Mesenchymal stem cell (in vitro differentiated cells and primary cell): ENCODE measurements at regions not wholly inside any gene's neighbourhood (a gene's known extent, or its start where the extent isn't known, plus 50 kb on each side); places are given as distances from the start of the nearest gene placed in this dataset.

ENCODE experiments used
- DNase-seq: peaks from one replicate; pipeline ENCODE4 v3.0.0-alpha.2; 2013
- H2AFZ ChIP-seq: one replicate; pipeline ENCODE4 v1.6.1; 2013; ENCODE audit warnings: low read depth, mild to moderate bottlenecking, control low read depth, inconsistent platforms, low read length, moderate library complexity
- H2AK5ac ChIP-seq: 2 replicates; pipeline ENCODE4 v1.6.1; 2013; ENCODE audit warnings: low read length, moderate library complexity, mild to moderate bottlenecking, inconsistent platforms; ENCODE audit not compliant: severe bottlenecking
- H2BK120ac ChIP-seq: one replicate; pipeline ENCODE4 v1.6.1; 2013; ENCODE audit warnings: low read depth, mild to moderate bottlenecking, inconsistent platforms, low read length, moderate library complexity
- H2BK12ac ChIP-seq, 2 experiments: one replicate each; pipeline ENCODE4 v1.6.1; 2013; ENCODE audit warnings: inconsistent platforms in 2 of 2, low read length in 2 of 2, mild to moderate bottlenecking in 2 of 2, moderate library complexity in 2 of 2, control low read depth in 1 of 2
- H2BK15ac ChIP-seq: one replicate; pipeline ENCODE4 v1.6.1; 2013; ENCODE audit warnings: mild to moderate bottlenecking, low read depth, inconsistent platforms; ENCODE audit not compliant: poor library complexity, severe bottlenecking
- H2BK5ac ChIP-seq: 2 replicates; pipeline ENCODE4 v1.6.1; 2013; ENCODE audit warnings: low read depth, mild to moderate bottlenecking, low read length, control low read depth, inconsistent platforms; ENCODE audit not compliant: poor library complexity, severe bottlenecking
- H3K14ac ChIP-seq, 2 experiments: one replicate each; pipeline ENCODE4 v1.6.1; 2013; ENCODE audit warnings: inconsistent platforms in 2 of 2, low read length in 2 of 2, control low read depth in 1 of 2, mild to moderate bottlenecking in 1 of 2, moderate library complexity in 1 of 2
- H3K18ac ChIP-seq, 2 experiments: one replicate each; pipeline ENCODE4 v1.6.1; 2013; ENCODE audit warnings: inconsistent platforms in 2 of 2, low read length in 2 of 2, control low read depth in 1 of 2, low read depth in 1 of 2, mild to moderate bottlenecking in 1 of 2
- H3K23ac ChIP-seq, 2 experiments: one replicate each; pipeline ENCODE4 v1.6.1; 2013; ENCODE audit warnings: inconsistent platforms in 2 of 2, low read length in 2 of 2, mild to moderate bottlenecking in 2 of 2, moderate library complexity in 2 of 2, control low read depth in 1 of 2
- H3K27ac ChIP-seq: 2 replicates; pipeline ENCODE4 v1.5.1; 2013; ENCODE audit warnings: mild to moderate bottlenecking, moderate library complexity, low read length, control low read depth, inconsistent platforms; ENCODE audit not compliant: poor library complexity, severe bottlenecking
- H3K27me3 ChIP-seq, 2 experiments: 2 replicates each; pipeline versions ENCODE4 v1.6.1 to v1.7.0; 2013; ENCODE audit warnings: low read length in 2 of 2, mild to moderate bottlenecking in 2 of 2, moderate library complexity in 2 of 2, control low read depth in 1 of 2, inconsistent platforms in 1 of 2; ENCODE audit not compliant: control insufficient read depth in 1 of 2, insufficient read depth in 1 of 2
- H3K36me3 ChIP-seq, 2 experiments: 2 replicates each; pipeline versions ENCODE4 v1.6.1 to v1.7.0; 2013; ENCODE audit warnings: low read length in 2 of 2, control low read depth in 1 of 2, inconsistent platforms in 1 of 2, low read depth in 1 of 2, mild to moderate bottlenecking in 1 of 2; ENCODE audit not compliant: insufficient read depth in 2 of 2, control insufficient read depth in 1 of 2
- H3K4ac ChIP-seq, 2 experiments: one replicate each; pipeline ENCODE4 v1.6.1; 2013; ENCODE audit warnings: inconsistent platforms in 2 of 2, low read length in 2 of 2, mild to moderate bottlenecking in 2 of 2, moderate library complexity in 2 of 2, control low read depth in 1 of 2, low read depth in 1 of 2
- H3K4me1 ChIP-seq: 2 replicates; pipeline ENCODE4 v1.6.1; 2013; ENCODE audit warnings: low read depth, low read length, control low read depth; ENCODE audit not compliant: control insufficient read depth, insufficient read depth
- H3K4me2 ChIP-seq: 2 replicates; pipeline ENCODE4 v1.6.1; 2013; ENCODE audit warnings: low read length, mild to moderate bottlenecking, inconsistent platforms; ENCODE audit not compliant: poor library complexity, severe bottlenecking
- H3K4me3 ChIP-seq, 2 experiments: 2 replicates each; pipeline versions ENCODE4 v1.5.1 to v1.7.0; 2013; ENCODE audit warnings: low read length in 2 of 2, mild to moderate bottlenecking in 2 of 2, control low read depth in 1 of 2, low read depth in 1 of 2; ENCODE audit not compliant: insufficient read depth in 1 of 2
- H3K79me1 ChIP-seq: replicated peaks from 2 replicates; pipeline ENCODE4 v1.6.1; 2013; ENCODE audit warnings: mild to moderate bottlenecking, control low read depth, low read length, inconsistent platforms; ENCODE audit not compliant: poor library complexity, severe bottlenecking
- H3K9ac ChIP-seq: 2 replicates; pipeline ENCODE4 v1.7.0; 2013; ENCODE audit warnings: mild to moderate bottlenecking, low read length, moderate library complexity
- H3K9me3 ChIP-seq: 2 replicates; pipeline ENCODE4 v1.7.0; 2013; ENCODE audit warnings: mild to moderate bottlenecking, low read length; ENCODE audit not compliant: control insufficient read depth
- H4K8ac ChIP-seq: one replicate; pipeline ENCODE4 v1.6.1; 2013; ENCODE audit warnings: inconsistent platforms, mild to moderate bottlenecking, low read length, moderate library complexity
- H4K91ac ChIP-seq: one replicate; pipeline ENCODE4 v1.6.1; 2013; ENCODE audit warnings: mild to moderate bottlenecking, low read length, inconsistent platforms
- WGBS: methylation state at CpG from one replicate; pipeline ENCODE4 v1.1.7; 2013; ENCODE audit warnings: mixed read lengths; 5-methylcytosine and 5-hydroxymethylcytosine counted together

- Histone ChIP-seq H3K4me3 (no peak overlapping the region), H2BK12ac (no peak overlapping the region), H2AFZ (no peak overlapping the region), H3K23ac (no peak overlapping the region), H3K4me1 (no peaks in the 10 kb centered on the region), H2AK5ac (no peak overlapping the region), H3K79me1 (no peaks in the 10 kb centered on the region), H3K9me3 (no peaks in the 10 kb centered on the region), H4K91ac (no peak overlapping the region), H3K4me2 (no peak overlapping the region), H3K18ac (no peak overlapping the region), H2BK5ac (no peak overlapping the region), H3K27ac (no peak overlapping the region), H3K14ac (no peak overlapping the region), H4K8ac (no peak overlapping the region), H3K36me3 (no peaks in the 10 kb centered on the region), H3K27me3 (no peaks in the 10 kb centered on the region), H3K4ac (no peak overlapping the region), H2BK120ac (no peak overlapping the region), H3K9ac (no peak overlapping the region), H2BK15ac (no peak overlapping the region)
- no peak for DNase-seq
Observed at GRCh38 chr4:125070861-125071260, 243.9 kb upstream of the FAT4 start.

DNA sequence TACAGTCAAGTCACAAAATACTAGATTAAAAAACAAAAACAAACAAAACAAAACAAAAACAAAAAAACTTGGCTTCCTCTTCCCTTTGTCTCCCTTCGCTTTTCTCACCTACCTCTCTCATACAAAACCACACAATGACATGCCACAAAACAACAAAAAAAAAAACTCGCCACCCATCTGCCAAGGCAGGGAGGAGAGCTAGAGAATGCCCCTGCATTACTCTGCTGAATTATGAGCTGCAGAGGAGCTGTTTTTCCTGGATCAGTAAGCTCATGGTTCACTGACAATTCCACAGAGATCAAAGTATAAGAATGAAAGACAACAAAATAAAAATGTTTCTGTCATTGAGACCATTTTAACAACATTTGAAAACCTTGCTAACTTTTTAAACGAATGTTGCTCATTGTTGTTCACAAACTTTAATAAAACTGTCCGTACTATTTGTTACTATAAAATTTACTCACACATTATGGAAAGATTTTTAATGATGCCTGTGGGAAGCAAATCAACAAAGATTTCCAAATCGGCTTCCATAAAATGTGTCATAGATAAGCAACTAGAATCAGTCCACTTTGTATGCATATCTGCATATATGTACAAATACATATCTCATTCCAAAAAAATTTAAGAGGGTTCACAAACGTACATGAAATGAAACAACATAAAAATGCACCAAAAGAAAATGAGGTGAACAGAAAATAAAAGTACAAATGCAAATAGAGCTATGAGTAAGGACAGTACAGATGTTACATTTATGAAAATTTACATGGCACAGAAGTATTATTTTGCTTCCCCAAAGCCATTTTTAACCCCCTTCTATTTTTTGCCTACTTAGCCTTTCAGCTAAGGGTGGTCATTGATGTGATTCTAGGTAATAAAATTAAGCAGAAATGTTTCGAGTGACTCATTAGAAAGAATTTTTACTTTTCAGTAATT lies 252.4 kb upstream of the FAT4 start:
- WGBS, result 92% methylated on average over 2 of the region's 7 CpGs
- DNase-seq, result no peak
- no peak overlapping the region for H3K4me3 ChIP-seq

DNA sequence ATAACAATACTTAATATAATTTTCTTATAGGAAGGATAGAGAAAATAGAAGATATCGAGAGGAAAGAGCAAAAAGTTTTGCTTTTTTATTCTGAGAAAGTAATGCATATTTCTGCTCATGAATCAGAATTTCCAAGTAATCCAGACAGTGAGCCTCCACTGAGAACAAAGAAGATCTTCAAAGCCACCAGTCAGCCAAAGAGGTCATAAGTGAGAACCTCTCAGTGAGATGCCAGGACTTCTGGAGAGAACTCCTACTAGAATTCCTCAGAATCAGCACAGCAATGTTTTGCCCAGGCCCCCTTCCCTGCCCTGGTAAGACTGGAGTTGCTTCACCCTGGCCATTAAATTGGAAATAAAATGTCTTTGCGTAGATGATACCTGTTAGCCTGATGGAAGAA lies 254.4 kb upstream of the FAT4 start:
- H3K14ac ChIP-seq, result no peak overlapping the region
- no peaks in the 10 kb centered on the region for H3K27me3 ChIP-seq
- H4K91ac ChIP-seq, result no peak overlapping the region
- H2BK12ac ChIP-seq, result no peak overlapping the region
- H3K18ac ChIP-seq, result no peak overlapping the region
- H3K4me2 ChIP-seq, result no peak overlapping the region
- H3K4ac ChIP-seq, result no peak overlapping the region
- H2BK120ac ChIP-seq, result no peak overlapping the region
- no peak overlapping the region for H3K9ac ChIP-seq
- no peak overlapping the region for H2AFZ ChIP-seq
- no peak overlapping the region for H3K23ac ChIP-seq
- no peak overlapping the region for H3K27ac ChIP-seq
- H2BK15ac ChIP-seq, result no peak overlapping the region
- no peak overlapping the region for H4K8ac ChIP-seq
- no peaks in the 10 kb centered on the region for H3K9me3 ChIP-seq
- no peak overlapping the region for H3K4me3 ChIP-seq
- H3K79me1 ChIP-seq, result no peaks in the 10 kb centered on the region
- DNase-seq, result no peak
- no CpG with 5 or more reads among the region's 2 CpGs for WGBS
- H2BK5ac ChIP-seq, result no peak overlapping the region
- H2AK5ac ChIP-seq, result no peak overlapping the region
- no peaks in the 10 kb centered on the region for H3K4me1 ChIP-seq
- H3K36me3 ChIP-seq, result no peaks in the 10 kb centered on the region

More for the DNA sequence above, 252.4 kb upstream of the FAT4 start:
- Histone ChIP-seq H4K91ac (no peak overlapping the region), H3K4me2 (no peak overlapping the region), H3K23ac (no peak overlapping the region), H3K27ac (no peak overlapping the region), H3K27me3 (no peaks in the 10 kb centered on the region), H3K4me1 (no peaks in the 10 kb centered on the region), H2BK15ac (no peak overlapping the region), H2AFZ (no peak overlapping the region), H4K8ac (no peak overlapping the region), H3K79me1 (no peaks in the 10 kb centered on the region), H2BK12ac (no peak overlapping the region), H2BK5ac (no peak overlapping the region), H2AK5ac (no peak overlapping the region), H2BK120ac (no peak overlapping the region), H3K9ac (no peak overlapping the region), H3K4ac (no peak overlapping the region), H3K18ac (no peak overlapping the region), H3K14ac (no peak overlapping the region), H3K36me3 (no peaks in the 10 kb centered on the region), H3K9me3 (no peaks in the 10 kb centered on the region)

- no peak overlapping the region for H2AFZ ChIP-seq
- H3K9ac ChIP-seq, result no peak overlapping the region
- no peak overlapping the region for H3K18ac ChIP-seq
- no peak overlapping the region for H2BK12ac ChIP-seq
- H3K4me2 ChIP-seq, result no peak overlapping the region
- H2BK15ac ChIP-seq, result no peak overlapping the region
- no peak overlapping the region for H2AK5ac ChIP-seq
- no peak overlapping the region for H3K4ac ChIP-seq
- H3K4me3 ChIP-seq, result no peak overlapping the region
- DNase-seq, result peak; percentile 54
- H3K23ac ChIP-seq, result no peak overlapping the region
- H3K4me1 ChIP-seq, result no peaks in the 10 kb centered on the region
- no peaks in the 10 kb centered on the region for H3K27me3 ChIP-seq
- no CpG with 5 or more reads among the region's 1 CpG for WGBS
- H4K91ac ChIP-seq, result no peak overlapping the region
- H3K14ac ChIP-seq, result no peak overlapping the region
- H4K8ac ChIP-seq, result no peak overlapping the region
- no peaks in the 10 kb centered on the region for H3K36me3 ChIP-seq
- peaks cover 7% of the 10 kb centered on the region for H3K9me3 ChIP-seq
- no peak overlapping the region for H2BK120ac ChIP-seq
- H3K79me1 ChIP-seq, result no peaks in the 10 kb centered on the region
- no peak overlapping the region for H2BK5ac ChIP-seq
- H3K27ac ChIP-seq, result no peak overlapping the region
Observed at GRCh38 chr4:125049711-125050110, 265.0 kb upstream of the FAT4 start.
